ENCODE measurements at regions not wholly inside any gene's neighbourhood (a gene's known extent, or its start where the extent isn't known, plus 50 kb on each side); places are given as distances from the start of the nearest gene placed in this dataset.

DNA sequence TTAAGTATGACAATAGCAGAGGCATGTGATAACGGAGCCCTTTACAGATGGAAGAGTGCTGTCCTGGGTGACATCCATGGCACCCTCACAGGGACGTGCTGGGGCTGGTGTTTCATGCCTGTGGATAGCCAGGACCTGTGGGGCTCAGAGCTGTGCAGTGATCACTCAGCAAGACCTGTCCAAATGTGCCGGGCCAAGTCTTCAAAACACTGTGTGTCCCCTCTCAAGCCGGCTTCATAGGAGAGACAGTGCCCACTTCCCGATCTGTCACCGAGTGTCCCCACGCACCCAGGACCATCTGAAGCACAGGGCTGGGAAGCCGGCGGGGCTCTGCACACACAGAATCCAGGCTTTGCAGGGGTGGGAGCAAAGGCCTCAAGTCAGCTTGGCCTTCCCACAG, 217.2 kb upstream of the IGF1R start:
- TF ChIP-seq, protein P1, sequence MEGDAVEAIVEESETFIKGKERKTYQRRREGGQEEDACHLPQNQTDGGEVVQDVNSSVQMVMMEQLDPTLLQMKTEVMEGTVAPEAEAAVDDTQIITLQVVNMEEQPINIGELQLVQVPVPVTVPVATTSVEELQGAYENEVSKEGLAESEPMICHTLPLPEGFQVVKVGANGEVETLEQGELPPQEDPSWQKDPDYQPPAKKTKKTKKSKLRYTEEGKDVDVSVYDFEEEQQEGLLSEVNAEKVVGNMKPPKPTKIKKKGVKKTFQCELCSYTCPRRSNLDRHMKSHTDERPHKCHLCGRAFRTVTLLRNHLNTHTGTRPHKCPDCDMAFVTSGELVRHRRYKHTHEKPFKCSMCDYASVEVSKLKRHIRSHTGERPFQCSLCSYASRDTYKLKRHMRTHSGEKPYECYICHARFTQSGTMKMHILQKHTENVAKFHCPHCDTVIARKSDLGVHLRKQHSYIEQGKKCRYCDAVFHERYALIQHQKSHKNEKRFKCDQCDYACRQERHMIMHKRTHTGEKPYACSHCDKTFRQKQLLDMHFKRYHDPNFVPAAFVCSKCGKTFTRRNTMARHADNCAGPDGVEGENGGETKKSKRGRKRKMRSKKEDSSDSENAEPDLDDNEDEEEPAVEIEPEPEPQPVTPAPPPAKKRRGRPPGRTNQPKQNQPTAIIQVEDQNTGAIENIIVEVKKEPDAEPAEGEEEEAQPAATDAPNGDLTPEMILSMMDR (conservative IDR thresholded peaks at IDR 0.05), result no peak
- TF ChIP-seq EZH2 (IDR thresholded peaks at IDR 0.05; ENCODE audit: low read depth), result no peak
